GM19372 (cell line): ENCODE measurements at regions not wholly inside any gene's neighbourhood (a gene's known extent, or its start where the extent isn't known, plus 50 kb on each side); places are given as distances from the start of the nearest gene placed in this dataset.

ENCODE experiments used
- ATAC-seq: cut with Tn5 transposase; IDR thresholded peaks from one replicate; pipeline ENCODE4 v1.9.1; 2021; ENCODE audit warnings: mild to moderate bottlenecking, low read depth, moderate library complexity; ENCODE audit not compliant: unreplicated experiment

DNA sequence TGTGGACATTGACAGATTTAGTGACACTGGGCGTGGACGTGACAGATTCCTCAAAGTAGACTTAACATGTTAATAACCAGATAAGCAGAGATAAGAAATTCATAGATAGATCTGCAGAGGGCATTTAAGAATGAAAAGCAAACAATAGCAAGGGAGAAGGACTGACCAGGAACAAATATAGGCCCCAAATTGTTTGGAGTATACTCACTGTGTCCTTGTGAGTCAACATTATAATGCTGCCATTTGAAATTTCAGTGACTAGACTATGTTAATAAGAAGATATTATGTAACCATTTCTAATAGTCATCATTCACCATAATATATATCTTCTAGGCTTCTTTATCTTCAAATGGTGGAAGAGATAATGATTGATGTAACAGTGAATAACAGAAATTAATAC, 78.1 kb upstream of the SLC38A11 start:
- no peak for ATAC-seq

DNA sequence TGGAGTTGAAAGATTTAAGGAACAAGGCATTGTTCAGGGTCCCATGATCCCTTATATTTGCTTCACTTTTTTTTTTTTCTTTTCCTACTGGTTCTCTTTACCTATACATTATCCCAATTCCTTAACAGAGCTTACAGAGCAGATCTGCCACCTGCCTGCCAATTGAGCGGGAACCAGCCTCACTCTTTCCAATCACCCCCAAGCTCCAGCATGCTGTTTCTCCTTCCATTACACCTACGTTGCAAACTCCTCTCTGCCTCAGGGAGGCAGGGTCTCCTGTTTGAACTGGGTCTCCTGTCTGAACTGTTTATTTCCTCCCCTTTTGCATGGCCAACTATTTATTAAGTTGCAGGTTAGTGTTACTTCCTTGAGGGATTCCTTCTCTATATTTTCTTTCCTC, 77.2 kb upstream of the SLC38A11 start:
- ATAC-seq, result no peak

DNA sequence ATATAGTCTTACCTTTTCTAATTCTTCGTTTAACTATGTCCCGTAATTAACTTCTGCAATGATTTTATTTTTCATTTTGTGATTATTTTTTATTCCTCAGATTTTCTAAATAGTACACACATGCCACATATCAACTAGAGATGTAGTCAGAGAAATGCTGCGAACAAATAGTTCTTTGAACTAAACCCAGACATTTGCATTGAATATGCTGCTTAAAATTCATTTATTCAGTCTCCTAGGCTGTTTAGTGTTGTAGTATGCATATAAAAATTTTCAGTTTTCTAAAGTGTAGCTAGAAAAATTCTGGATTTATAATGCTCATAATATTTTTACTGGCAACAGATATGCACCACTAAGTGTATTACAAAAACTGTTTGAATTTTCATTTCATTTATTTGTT, 68.9 kb upstream of the SLC38A11 start:
- no peak for ATAC-seq

DNA sequence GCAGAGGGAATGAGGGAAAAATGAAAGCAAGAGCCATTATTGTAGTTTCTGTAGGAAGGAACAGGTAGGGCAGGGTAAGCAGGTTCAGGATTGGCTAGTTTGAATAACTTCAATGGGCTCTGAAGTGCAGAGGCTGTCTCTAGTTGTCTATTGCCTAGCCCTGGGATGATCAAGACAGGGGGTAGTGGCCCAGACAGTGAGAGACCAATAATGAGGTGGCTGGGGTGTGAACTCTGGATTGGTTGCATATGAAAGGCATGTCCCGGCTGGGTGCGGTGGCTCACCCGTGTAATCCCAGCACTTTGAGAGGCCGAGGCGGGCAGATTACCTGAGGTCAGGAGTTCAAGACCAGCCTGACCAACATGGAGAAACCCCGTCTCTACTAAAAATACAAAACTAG, 67.5 kb upstream of the SLC38A11 start:
- no peak for ATAC-seq

DNA sequence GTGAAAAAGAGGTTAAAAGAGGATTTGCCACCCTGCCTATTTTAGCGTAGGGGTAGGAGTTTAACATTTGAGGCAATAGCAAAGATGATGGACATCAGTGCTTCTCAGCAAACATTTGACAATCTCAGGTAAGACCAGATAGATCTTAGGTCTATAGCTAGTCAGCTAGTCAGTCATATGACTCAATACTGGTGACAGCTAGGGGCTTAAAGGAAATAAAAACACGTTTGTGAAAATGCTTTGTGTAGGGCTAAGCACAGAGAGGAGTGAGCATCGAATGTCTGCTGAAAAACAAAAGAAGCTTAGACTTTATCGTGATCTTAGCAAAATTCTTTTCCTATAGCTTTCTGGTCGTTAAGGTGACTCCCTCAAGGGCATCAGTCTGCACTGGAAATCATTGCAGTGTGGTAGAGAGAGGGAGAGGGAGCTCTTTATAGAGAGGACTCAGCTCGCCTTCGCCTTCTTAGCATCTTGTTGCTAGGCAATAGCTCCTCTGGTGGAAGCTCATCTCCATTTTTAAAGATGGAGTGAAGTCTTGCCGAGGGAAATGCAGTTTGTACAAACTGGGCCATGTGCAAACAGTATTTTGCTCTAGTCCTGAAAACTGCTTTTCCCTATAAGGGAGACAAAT, 62.8 kb upstream of the SLC38A11 start:
- ATAC-seq, result no peak

DNA sequence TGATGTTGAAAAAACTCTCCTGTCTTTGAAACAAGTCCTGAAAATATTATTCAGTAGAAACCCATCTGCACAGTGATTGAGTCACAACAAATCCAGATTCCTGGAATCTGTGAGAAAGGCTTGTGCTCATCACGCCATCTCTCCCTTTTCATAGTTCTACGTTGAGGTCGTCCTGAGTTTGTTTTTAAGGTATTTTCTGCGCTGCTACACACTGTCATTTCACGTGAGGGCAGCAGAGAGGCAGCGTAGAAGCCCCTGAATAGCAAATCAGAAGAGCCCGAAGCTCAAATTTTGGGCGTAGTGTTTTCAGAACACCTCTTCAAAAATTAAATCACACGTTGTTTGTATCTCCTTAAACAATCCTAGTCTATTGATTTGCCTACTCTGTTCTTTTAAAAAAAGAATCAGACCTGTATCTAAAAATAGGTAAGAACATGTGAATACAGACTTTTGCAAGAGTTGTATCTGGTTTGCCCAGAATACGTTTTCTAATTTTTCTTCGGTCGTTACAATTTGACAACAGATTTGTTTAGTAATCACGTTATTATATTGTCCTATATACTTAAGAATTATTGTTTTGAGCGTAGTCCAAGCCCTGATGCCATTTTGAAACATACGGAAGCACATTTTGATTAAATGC, 61.6 kb upstream of the SLC38A11 start:
- ATAC-seq, result peak; percentile 58

DNA sequence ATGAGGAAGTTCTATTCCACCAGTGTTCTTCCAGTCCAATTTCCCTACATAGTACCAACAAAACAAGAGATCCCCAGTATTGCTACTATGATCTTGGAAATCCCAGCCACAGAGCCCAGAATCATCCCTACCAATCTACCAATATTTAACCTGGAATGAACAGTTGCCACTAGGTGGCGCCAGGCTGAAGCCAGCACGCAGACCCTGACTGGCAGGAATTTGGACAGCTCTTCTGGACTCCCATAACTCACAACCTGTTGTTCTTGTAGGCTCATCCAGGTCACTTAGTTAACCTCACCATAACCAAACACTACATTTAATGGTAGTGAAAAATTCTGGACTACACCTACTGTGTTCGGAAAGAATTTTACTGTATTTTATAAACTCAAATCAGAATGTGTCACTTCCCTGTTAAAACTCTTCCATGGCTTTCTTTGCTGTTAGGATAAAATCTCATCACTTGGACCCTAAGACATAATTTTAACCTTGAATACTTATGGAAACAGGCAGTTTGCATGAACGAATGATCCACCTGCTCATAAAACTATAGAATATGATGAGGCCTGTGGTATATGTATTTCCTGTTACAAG, 59.8 kb upstream of the SLC38A11 start:
- ATAC-seq, result peak; percentile 73

DNA sequence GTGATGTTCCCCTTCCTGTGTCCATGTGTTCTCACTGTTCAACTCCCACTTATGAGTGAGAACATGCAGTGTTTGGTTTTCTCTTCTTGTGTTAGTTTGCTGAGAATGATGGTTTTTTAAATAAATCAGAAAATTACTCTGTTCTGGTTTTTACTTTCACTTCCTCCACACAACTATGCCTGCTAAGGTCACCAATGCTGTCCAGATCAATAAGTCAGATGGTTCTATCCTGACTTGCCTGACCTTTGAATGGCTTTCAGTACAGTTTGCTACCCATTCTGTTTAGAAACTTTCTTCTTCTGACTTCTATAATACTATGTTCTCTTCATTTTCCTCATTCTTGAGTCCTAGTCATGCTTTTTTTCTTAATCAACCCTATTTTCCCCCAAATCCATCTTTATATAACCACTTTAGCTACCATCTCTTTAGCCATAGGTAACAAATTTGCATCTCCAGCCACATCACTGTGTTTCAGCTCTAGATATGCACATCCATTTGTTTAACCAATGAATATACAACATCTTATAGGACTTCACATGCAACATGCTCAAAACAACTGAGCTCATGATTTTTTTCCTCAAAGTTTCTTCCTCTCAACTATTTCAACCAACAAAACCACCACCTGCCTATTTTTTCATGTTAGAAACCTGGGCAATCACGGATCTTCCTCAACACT, 58.8 kb upstream of the SLC38A11 start:
- ATAC-seq, result peak; percentile 50

DNA sequence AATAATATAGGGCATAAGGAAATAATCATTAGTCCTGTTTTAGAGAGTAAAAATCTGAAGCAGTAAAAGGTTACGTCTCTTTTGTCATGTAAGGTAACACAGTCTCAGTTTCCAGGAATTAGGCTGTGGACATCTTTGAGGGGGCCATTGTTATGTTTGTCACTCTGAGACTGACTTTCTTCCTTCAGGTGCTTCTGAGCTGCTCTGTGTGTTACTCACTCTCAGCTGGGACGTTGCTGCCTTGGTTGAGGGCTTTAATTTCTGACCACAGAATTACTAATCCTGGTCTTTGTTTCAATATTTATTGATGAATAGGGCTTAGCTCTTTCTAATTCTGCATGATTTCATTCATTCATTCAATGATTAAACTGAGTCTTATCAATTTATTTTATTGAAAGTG, 55.9 kb upstream of the SLC38A11 start:
- ATAC-seq, result no peak

DNA sequence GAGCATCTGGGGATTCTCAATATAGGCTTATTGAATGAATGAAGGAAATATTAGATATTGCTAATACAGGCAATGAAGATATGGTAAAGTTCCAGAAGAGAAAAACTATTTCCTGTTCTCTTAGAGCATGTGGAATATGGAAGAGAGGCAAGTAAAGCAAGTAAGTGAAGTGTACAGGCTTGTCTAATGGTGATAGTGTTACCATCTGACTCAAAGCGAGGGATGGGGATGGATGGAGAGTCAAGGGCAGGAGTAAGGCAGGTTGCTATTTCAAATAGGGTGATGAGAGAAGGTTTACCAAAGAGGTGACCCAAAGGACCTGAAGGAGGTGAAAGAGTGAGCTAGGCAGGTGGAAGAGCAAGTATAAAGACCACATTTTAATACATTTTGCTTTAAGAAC, 55.2 kb upstream of the SLC38A11 start:
- ATAC-seq, result no peak

DNA sequence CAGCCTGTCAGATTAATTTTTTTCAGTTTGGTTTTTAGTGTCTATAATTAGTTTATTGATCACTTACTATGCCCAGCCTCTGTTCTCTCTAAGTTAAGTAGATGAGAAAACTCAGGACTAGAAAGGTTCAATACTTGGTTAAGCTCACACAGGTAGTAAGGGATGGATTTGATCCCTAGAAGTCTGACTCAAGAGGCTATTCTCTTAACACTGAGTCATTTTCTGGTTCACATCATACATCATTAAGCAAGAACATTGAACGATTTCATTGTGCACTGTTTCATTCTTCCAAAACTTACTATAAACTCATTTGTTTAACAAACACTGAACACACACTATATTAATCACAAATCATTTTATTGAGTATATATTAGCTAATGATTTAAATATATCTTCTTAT, 54.1 kb upstream of the SLC38A11 start:
- ATAC-seq, result no peak

DNA sequence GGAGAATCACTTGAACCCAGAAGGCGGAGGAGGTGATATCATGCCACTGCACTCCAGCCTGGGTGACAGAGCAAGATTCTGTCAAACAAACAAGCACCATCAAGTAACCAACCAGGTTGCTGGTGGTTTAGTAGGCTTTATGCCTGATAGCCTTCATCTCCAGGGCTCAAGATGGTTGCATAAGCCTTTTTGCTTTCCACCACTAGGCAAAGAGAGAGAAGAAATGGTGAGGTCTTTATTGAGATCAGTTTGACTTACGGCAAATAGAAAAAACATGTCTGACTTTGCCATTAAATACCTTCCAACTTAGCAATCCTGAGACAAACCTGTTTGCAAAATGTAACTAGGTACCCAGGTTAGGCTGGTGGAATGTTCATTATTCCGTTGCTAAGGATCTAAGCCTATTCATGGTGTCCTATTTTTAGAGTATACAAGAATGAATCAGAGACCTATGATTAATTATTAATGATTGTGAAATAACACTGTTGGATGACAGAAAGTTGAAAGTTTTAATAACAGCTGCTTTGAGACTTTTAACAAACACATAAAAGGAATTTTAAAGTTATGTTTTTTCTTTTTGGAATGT, 53.5 kb upstream of the SLC38A11 start:
- ATAC-seq, result no peak

DNA sequence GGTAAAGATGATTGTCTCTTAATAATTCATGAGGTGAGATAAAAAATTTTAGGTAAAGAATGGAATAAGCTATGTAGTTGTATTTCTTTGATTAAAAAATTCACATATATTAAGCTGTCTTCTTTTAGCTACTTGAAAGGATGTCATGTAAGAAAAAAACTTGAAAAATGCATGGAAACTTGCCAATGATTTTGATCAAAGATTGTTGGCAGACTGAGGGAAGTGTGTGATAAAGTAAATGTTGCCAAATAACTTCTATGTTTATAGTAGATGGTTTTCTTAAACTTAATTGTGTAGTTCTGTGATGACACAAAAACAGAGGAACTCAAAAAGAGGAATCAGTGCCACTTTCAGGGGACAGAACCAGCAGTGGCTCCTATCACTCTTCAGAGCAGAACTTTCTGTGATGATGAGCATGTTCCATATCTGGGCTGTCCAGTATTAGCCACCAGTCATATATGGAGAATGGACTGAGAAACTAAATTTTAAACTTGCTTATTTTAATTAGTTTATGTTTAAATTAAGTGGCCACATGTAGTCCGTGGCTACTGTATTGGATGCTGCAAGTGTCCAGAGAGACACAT, 51.9 kb upstream of the SLC38A11 start:
- no peak for ATAC-seq
